Gastroesophageal sphincter (tissue), 3 donors: ENCODE measurements at regions not wholly inside any gene's neighbourhood (a gene's known extent, or its start where the extent isn't known, plus 50 kb on each side); places are given as distances from the start of the nearest gene placed in this dataset.

ENCODE experiments used
- EP300 ChIP-seq: sonication (generic); formaldehyde crosslinking; IDR thresholded peaks from one replicate; pipeline ENCODE4 v1.6.1; 2017; ENCODE audit warnings: antibody characterized with exemption, mild to moderate bottlenecking
- POLR2A ChIP-seq, 2 donors: fragments of 450-650 bp; IDR thresholded peaks; one replicate each; pipeline ENCODE4 v1.6.1; 2017; ENCODE audit warnings: antibody characterized with exemption in 2 of 2, mild to moderate bottlenecking in 2 of 2, moderate library complexity in 1 of 2
- POLR2AphosphoS5 ChIP-seq: sonication (generic); formaldehyde crosslinking; IDR thresholded peaks from one replicate; pipeline ENCODE4 v1.6.1; 2017; ENCODE audit warnings: antibody characterized with exemption
- TF ChIP-seq, protein P1 (sequence below), 4 experiments: fragments of 200-600 bp in 2 of 4; fragments of 450-650 bp in 2 of 4; sonication (generic) in 1 of 4; IDR thresholded peaks; one replicate each; pipeline ENCODE4 v1.5.1; 2017 to 2019; ENCODE audit warnings: antibody characterized with exemption in 4 of 4, mild to moderate bottlenecking in 2 of 4, moderate library complexity in 2 of 4

DNA sequence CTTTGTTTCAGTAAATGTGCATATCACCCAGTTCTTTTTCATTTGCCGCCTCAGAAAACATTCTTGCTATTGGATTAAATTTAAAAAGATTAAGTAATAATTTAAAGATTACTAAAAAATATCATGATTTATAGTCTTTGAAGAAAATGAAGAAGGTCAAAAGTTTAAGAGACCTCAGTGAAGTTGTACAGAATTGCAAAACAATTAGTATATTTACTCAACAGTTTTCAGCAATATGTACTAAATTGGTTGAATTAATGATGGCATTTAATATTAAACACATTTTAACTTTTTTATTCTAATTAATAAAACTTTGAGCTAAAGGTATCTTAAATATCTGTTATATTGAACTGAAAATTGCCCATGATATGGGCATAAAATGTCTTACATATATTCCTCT is 49.9 kb upstream of the KLF6 start:
- TF ChIP-seq POLR2AphosphoS5 (no peak), POLR2A (IDR thresholded peaks at IDR 0.05) (no peak), EP300 (no peak)
- TF ChIP-seq, protein P1, sequence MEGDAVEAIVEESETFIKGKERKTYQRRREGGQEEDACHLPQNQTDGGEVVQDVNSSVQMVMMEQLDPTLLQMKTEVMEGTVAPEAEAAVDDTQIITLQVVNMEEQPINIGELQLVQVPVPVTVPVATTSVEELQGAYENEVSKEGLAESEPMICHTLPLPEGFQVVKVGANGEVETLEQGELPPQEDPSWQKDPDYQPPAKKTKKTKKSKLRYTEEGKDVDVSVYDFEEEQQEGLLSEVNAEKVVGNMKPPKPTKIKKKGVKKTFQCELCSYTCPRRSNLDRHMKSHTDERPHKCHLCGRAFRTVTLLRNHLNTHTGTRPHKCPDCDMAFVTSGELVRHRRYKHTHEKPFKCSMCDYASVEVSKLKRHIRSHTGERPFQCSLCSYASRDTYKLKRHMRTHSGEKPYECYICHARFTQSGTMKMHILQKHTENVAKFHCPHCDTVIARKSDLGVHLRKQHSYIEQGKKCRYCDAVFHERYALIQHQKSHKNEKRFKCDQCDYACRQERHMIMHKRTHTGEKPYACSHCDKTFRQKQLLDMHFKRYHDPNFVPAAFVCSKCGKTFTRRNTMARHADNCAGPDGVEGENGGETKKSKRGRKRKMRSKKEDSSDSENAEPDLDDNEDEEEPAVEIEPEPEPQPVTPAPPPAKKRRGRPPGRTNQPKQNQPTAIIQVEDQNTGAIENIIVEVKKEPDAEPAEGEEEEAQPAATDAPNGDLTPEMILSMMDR (IDR thresholded peaks at IDR 0.05): no peak
